Activated T-cell treated with anti-CD3 and anti-CD28 coated beads, Interleukin-2, amount 50 U/mL, for 4 hours (primary cell): ENCODE measurements at regions not wholly inside any gene's neighbourhood (a gene's known extent, or its start where the extent isn't known, plus 50 kb on each side); places are given as distances from the start of the nearest gene placed in this dataset.

Experiments used
- ATAC-seq, 2 donors: fragments of 200-7000 bp; cut with Tn5 transposase; one replicate each; pipeline ENCODE4 v1.10.0; 2021
- DNase-seq: peaks from one replicate; pipeline ENCODE4 v3.0.0-alpha.2; 2020
- H3K27me3 Mint-ChIP-seq: one replicate; pipeline ENCODE4 v1.8.0; 2021; ENCODE audit warnings: low read depth, mixed read lengths
- H3K36me3 Mint-ChIP-seq: one replicate; pipeline ENCODE4 v1.8.0; 2022; ENCODE audit warnings: mixed read lengths; ENCODE audit not compliant: insufficient read depth
- H3K4me1 Mint-ChIP-seq: one replicate; pipeline ENCODE4 v1.8.0; 2021; ENCODE audit warnings: low read depth, mixed read lengths
- H3K4me3 Mint-ChIP-seq: one replicate; pipeline ENCODE4 v1.8.0; 2021; ENCODE audit warnings: mild to moderate bottlenecking, moderate library complexity, mixed read lengths
- H3K9me3 Mint-ChIP-seq: one replicate; pipeline ENCODE4 v1.8.0; 2021; ENCODE audit warnings: mixed read lengths

GRCh38 chr6:168148231-168148849, 69.3 kb upstream of the FRMD1 start:
- H3K27me3 Mint-ChIP-seq, result peaks cover 23% of the 10 kb centered on the region
- H3K9me3 Mint-ChIP-seq, result no peaks in the 10 kb centered on the region
- no peaks in the 10 kb centered on the region for H3K4me1 Mint-ChIP-seq
- H3K36me3 Mint-ChIP-seq, result no peaks in the 10 kb centered on the region
- ATAC-seq, result no peak
- no peak for DNase-seq
- no peak overlapping the region for H3K4me3 Mint-ChIP-seq

- Mint-ChIP-seq H3K36me3 (no peaks in the 10 kb centered on the region), H3K4me3 (no peak overlapping the region), H3K9me3 (no peaks in the 10 kb centered on the region), H3K4me1 (no peaks in the 10 kb centered on the region), H3K27me3 (peaks cover 23% of the 10 kb centered on the region)
- ATAC-seq (no peak), DNase-seq (no peak)
Measured at GRCh38 chr6:168147205-168147738, 68.3 kb upstream of the FRMD1 start.

- Mint-ChIP-seq H3K27me3 (peaks cover 23% of the 10 kb centered on the region), H3K9me3 (no peaks in the 10 kb centered on the region), H3K36me3 (no peaks in the 10 kb centered on the region), H3K4me3 (no peak overlapping the region), H3K4me1 (no peaks in the 10 kb centered on the region)
- no peak for ATAC-seq
- no peak for DNase-seq
Measured at GRCh38 chr6:168145747-168146596, 67.0 kb upstream of the FRMD1 start.

GRCh38 chr6:168139121-168139520, 60.1 kb upstream of the FRMD1 start:
- peaks cover 2% of the 10 kb centered on the region for H3K27me3 Mint-ChIP-seq
- H3K4me1 Mint-ChIP-seq, result no peaks in the 10 kb centered on the region
- no peaks in the 10 kb centered on the region for H3K9me3 Mint-ChIP-seq
- ATAC-seq, result no peak
- H3K36me3 Mint-ChIP-seq, result no peaks in the 10 kb centered on the region
- no peak overlapping the region for H3K4me3 Mint-ChIP-seq
- no peak for DNase-seq

GRCh38 chr6:168138436-168138835, 59.4 kb upstream of the FRMD1 start:
- Mint-ChIP-seq H3K27me3 (peaks cover 4% of the 10 kb centered on the region), H3K4me3 (no peak overlapping the region), H3K4me1 (no peaks in the 10 kb centered on the region), H3K36me3 (no peaks in the 10 kb centered on the region), H3K9me3 (no peaks in the 10 kb centered on the region)
- ATAC-seq, result no peak
- DNase-seq, result no peak

- H3K36me3 Mint-ChIP-seq, result no peaks in the 10 kb centered on the region
- no peak overlapping the region for H3K4me3 Mint-ChIP-seq
- DNase-seq (no peak), ATAC-seq (no peak)
- peaks cover 12% of the 10 kb centered on the region for H3K27me3 Mint-ChIP-seq
- H3K4me1 Mint-ChIP-seq, result no peaks in the 10 kb centered on the region
- no peaks in the 10 kb centered on the region for H3K9me3 Mint-ChIP-seq
Measured at GRCh38 chr6:168137024-168137423, 58.0 kb upstream of the FRMD1 start.

- Mint-ChIP-seq H3K9me3 (no peaks in the 10 kb centered on the region), H3K4me3 (no peak overlapping the region), H3K36me3 (no peaks in the 10 kb centered on the region), H3K27me3 (peaks cover 15% of the 10 kb centered on the region), H3K4me1 (no peaks in the 10 kb centered on the region)
- ATAC-seq (no peak), DNase-seq (no peak)
Measured at GRCh38 chr6:168136622-168137021, 57.6 kb upstream of the FRMD1 start.

GRCh38 chr6:168136001-168136400, 57.0 kb upstream of the FRMD1 start:
- ATAC-seq, result no peak
- Mint-ChIP-seq H3K4me1 (no peaks in the 10 kb centered on the region), H3K4me3 (no peak overlapping the region), H3K27me3 (peaks cover 20% of the 10 kb centered on the region), H3K9me3 (no peaks in the 10 kb centered on the region), H3K36me3 (no peaks in the 10 kb centered on the region)
- no peak for DNase-seq

GRCh38 chr6:168134560-168135201, 55.7 kb upstream of the FRMD1 start:
- no peaks in the 10 kb centered on the region for H3K9me3 Mint-ChIP-seq
- no peak overlapping the region for H3K4me3 Mint-ChIP-seq
- DNase-seq, result no peak
- H3K4me1 Mint-ChIP-seq, result no peaks in the 10 kb centered on the region
- peaks cover 20% of the 10 kb centered on the region for H3K27me3 Mint-ChIP-seq
- no peak for ATAC-seq
- H3K36me3 Mint-ChIP-seq, result no peaks in the 10 kb centered on the region

GRCh38 chr6:168133687-168134559, 54.9 kb upstream of the FRMD1 start:
- Mint-ChIP-seq H3K36me3 (no peaks in the 10 kb centered on the region), H3K27me3 (peaks cover 20% of the 10 kb centered on the region), H3K4me3 (no peak overlapping the region), H3K4me1 (no peaks in the 10 kb centered on the region), H3K9me3 (no peaks in the 10 kb centered on the region)
- no peak for ATAC-seq
- no peak for DNase-seq

GRCh38 chr6:168133168-168133561, 54.2 kb upstream of the FRMD1 start:
- ATAC-seq, result no peak
- H3K4me3 Mint-ChIP-seq, result no peak overlapping the region
- no peaks in the 10 kb centered on the region for H3K9me3 Mint-ChIP-seq
- H3K36me3 Mint-ChIP-seq, result no peaks in the 10 kb centered on the region
- DNase-seq, result no peak
- H3K4me1 Mint-ChIP-seq, result no peaks in the 10 kb centered on the region
- peaks cover 20% of the 10 kb centered on the region for H3K27me3 Mint-ChIP-seq

GRCh38 chr6:168132531-168133167, 53.6 kb upstream of the FRMD1 start:
- H3K9me3 Mint-ChIP-seq, result no peaks in the 10 kb centered on the region
- peaks cover 20% of the 10 kb centered on the region for H3K27me3 Mint-ChIP-seq
- H3K36me3 Mint-ChIP-seq, result no peaks in the 10 kb centered on the region
- DNase-seq (no peak), ATAC-seq (no peak)
- H3K4me1 Mint-ChIP-seq, result no peaks in the 10 kb centered on the region
- no peak overlapping the region for H3K4me3 Mint-ChIP-seq

GRCh38 chr6:168131464-168132415, 52.7 kb upstream of the FRMD1 start:
- H3K9me3 Mint-ChIP-seq, result no peaks in the 10 kb centered on the region
- H3K27me3 Mint-ChIP-seq, result peaks cover 20% of the 10 kb centered on the region
- no peaks in the 10 kb centered on the region for H3K36me3 Mint-ChIP-seq

More at GRCh38 chr6:168131464-168132415, 52.7 kb upstream of the FRMD1 start:
- Mint-ChIP-seq H3K4me1 (no peaks in the 10 kb centered on the region), H3K4me3 (no peak overlapping the region)
- DNase-seq (no peak), ATAC-seq (no peak)
